Activated CD4-positive, alpha-beta memory T cell treated with anti-CD3 and anti-CD28 coated beads, Interleukin-2, amount 10 ng/mL, durations not matched to agents 7 days and 5 days (primary cell): ENCODE measurements at regions not wholly inside any gene's neighbourhood (a gene's known extent, or its start where the extent isn't known, plus 50 kb on each side); places are given as distances from the start of the nearest gene placed in this dataset.

ENCODE experiments used
- CTCF ChIA-PET: fragments of 350-600 bp; sonication (Branson Sonifier 250); formaldehyde crosslinking; loops from one replicate; lab custom pipeline; 2021; ENCODE audit warnings: antibody characterized with exemption, inconsistent platforms; lab: Charles Lee
- POLR2A ChIA-PET: fragments of 350-600 bp; sonication (Branson Sonifier 250); formaldehyde crosslinking; loops from one replicate; lab custom pipeline; 2021; ENCODE audit warnings: antibody characterized with exemption; lab: Charles Lee
- DNase-seq: peaks from one replicate; pipeline ENCODE4 v3.0.0-alpha.2; 2020
- H3K27ac Mint-ChIP-seq: one replicate; pipeline ENCODE4 v1.8.0; 2021; ENCODE audit warnings: mild to moderate bottlenecking, mixed read lengths
- H3K27me3 Mint-ChIP-seq: one replicate; pipeline ENCODE4 v1.8.0; 2021; ENCODE audit warnings: mixed read lengths
- H3K36me3 Mint-ChIP-seq: one replicate; pipeline ENCODE4 v1.8.0; 2021; ENCODE audit warnings: low read depth, mixed read lengths
- H3K4me1 Mint-ChIP-seq: one replicate; pipeline ENCODE4 v1.8.0; 2021; ENCODE audit warnings: mixed read lengths
- H3K4me3 Mint-ChIP-seq: one replicate; pipeline ENCODE4 v1.8.0; 2021; ENCODE audit warnings: mild to moderate bottlenecking, mixed read lengths
- H3K9me3 Mint-ChIP-seq: one replicate; pipeline ENCODE4 v1.8.0; 2021; ENCODE audit warnings: mixed read lengths

DNA sequence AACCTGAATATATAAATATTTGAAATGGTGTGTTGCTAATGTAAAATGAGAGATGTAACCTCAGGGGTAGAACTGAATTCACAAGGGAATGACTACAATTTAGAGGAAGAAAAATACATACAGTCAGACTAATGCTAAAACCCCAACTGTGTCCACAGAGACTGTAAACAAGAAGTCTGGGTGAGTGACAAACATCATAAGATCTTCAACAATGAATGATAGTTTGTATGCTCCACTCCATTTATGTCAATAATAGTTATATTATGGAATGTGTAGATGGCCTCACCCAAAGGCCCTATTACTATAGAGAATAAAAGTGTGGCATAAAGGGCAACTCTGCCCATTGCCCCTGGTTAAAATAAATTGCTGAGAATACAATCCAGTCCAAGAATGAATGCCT lies 102.9 kb downstream of the CETN3 start:
- Mint-ChIP-seq H3K4me3 (no peak overlapping the region), H3K27ac (no peak overlapping the region), H3K36me3 (no peaks in the 10 kb centered on the region), H3K9me3 (no peaks in the 10 kb centered on the region), H3K4me1 (no peaks in the 10 kb centered on the region), H3K27me3 (no peaks in the 10 kb centered on the region)
- DNase-seq = no peak
- POLR2A ChIA-PET = no interaction called here
- CTCF ChIA-PET = no interaction called here

DNA sequence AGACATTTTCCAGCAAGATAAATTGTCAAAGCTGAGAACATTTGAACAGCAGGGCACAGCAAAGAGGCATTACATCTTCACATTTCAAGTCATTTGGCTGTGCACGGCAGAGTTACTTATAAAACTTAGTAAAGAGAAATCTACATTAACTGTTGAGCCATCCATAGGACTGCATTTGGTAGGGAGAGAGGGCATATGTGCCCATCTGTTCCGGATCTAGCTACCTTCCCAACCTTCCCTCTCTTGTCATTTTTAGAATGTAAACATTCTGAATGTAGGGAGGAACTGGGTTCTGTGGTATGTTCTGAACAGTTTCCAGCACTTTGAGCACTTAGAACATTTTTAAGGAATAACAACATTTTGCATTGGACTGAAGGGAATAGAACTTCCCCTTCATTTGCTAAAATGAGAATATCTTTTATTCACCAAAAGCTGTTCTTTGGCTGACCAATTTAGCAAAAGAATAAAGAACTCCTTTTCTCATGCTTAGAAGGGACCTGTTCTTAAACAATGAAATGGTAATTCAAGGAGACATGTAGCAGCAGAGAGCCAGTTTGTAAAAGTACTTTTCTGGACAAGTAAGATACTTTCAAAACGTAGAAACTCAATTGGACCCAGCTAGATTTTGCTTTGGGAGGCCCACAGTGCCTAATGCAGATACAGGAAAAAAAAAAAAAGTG lies 104.4 kb downstream of the CETN3 start:
- Mint-ChIP-seq H3K4me1 (no peaks in the 10 kb centered on the region), H3K4me3 (no peak overlapping the region), H3K27me3 (no peaks in the 10 kb centered on the region), H3K9me3 (no peaks in the 10 kb centered on the region), H3K27ac (no peak overlapping the region), H3K36me3 (no peaks in the 10 kb centered on the region)
- CTCF ChIA-PET = no interaction called here
- DNase-seq = no peak
- POLR2A ChIA-PET = no interaction called here

DNA sequence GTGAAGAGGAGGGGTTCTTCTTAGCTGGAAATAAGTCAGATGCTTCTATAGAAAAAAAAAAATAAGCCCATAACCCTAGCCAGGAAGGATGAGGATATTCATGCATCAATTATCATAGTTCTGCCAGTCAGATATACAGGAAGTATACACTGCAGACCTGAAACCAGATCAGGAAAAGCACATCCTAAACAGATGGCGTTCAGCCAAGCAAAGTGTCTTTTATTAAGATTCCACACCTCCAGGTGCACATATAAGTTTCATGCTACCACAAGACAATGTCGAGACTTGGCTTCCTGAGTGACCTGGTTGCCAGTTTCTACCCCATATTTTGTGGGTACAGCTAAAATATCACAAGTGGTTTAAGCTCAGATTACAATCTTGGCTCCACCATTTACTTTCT lies 108.3 kb downstream of the CETN3 start:
- CTCF ChIA-PET = no interaction called here
- no peaks in the 10 kb centered on the region for H3K9me3 Mint-ChIP-seq
- DNase-seq = no peak

DNA sequence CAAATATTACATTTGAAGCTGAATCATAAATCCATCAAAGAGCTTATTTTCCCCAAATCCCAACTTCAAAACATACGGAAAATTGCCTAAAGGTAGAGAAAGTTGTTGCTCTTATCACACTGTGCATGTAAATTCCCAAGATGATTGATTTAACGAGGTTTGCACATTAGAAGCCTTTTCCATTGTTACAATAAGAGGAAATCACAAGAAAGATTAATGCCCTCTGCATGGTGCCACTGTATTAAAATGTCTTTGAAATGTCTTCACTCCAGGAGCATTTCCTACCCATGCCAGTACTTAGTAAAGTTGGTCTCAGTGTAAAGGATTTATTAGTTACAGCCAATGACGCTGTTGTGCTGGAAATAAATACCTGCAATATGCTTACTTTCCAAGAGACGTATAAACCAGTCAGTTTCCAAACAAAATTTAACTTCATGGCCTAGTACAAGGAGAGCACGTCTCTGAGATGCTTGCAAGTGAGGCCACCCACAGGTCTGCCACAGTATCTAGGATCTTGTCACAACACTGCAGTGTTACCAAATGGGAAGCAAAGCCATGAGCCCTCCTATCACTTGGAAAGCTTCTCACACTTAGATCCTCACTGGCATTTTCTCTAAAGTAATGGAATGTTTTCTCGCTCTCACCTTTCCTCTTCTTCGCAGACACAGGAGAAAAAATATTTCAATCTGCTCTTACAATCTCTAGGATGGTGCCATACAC lies 112.4 kb downstream of the CETN3 start:
- Mint-ChIP-seq H3K4me1 (no peaks in the 10 kb centered on the region), H3K36me3 (no peaks in the 10 kb centered on the region), H3K27ac (no peak overlapping the region), H3K9me3 (no peaks in the 10 kb centered on the region), H3K4me3 (no peak overlapping the region), H3K27me3 (no peaks in the 10 kb centered on the region)
- ChIA-PET CTCF (no interaction called here), POLR2A (no interaction called here)
- DNase-seq = no peak

More for the DNA sequence above, 108.3 kb downstream of the CETN3 start:
- Mint-ChIP-seq H3K4me1 (no peaks in the 10 kb centered on the region), H3K27ac (no peak overlapping the region), H3K4me3 (no peak overlapping the region), H3K27me3 (no peaks in the 10 kb centered on the region), H3K36me3 (no peaks in the 10 kb centered on the region)
- POLR2A ChIA-PET = no interaction called here

DNA sequence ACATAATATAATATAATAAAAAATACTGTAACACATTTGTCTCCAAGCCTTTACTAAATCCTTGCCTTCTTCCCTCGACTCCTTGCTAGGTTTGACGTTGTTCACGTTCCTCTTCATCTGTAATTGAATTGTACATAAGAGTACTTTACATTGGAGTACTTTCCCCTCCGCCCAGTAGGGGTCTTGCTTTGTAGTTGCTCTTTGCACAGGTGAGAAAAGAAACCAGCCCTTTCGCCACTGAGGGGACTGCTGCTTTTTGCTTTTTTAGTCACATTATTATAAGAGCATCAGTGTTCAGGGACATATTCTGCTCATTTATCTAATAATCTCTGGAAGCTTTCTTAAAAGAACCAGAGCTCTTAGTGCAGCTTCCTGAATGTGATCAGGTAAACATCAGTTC lies 115.0 kb downstream of the CETN3 start:
- ChIA-PET POLR2A (no interaction called here), CTCF (no interaction called here)
- H3K9me3 Mint-ChIP-seq = no peaks in the 10 kb centered on the region

DNA sequence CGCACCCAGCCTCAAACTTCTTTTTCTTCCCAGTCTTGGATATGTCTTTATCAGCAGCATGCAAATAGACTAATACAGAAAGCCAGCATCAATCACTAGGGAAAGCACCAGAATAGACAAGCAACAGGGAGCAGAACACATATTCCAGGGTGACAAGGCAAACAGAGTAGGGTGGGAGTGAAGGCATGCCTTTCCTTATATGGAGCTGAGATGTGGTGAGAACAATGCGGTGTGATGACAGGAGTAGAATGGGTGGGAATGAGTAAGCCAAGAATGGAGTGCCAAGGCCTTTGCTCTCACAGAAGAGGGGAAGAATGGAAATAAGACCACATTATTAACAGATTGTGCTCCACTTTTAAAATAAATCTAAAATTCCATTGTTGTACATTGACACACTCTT lies 115.6 kb downstream of the CETN3 start:
- Mint-ChIP-seq H3K4me1 (no peaks in the 10 kb centered on the region), H3K4me3 (no peak overlapping the region), H3K9me3 (no peaks in the 10 kb centered on the region), H3K27ac (no peak overlapping the region), H3K36me3 (no peaks in the 10 kb centered on the region), H3K27me3 (no peaks in the 10 kb centered on the region)
- no peak for DNase-seq
- ChIA-PET POLR2A (no interaction called here), CTCF (no interaction called here)

More for the DNA sequence above, 115.0 kb downstream of the CETN3 start:
- Mint-ChIP-seq H3K4me3 (no peak overlapping the region), H3K36me3 (no peaks in the 10 kb centered on the region), H3K4me1 (no peaks in the 10 kb centered on the region), H3K27me3 (no peaks in the 10 kb centered on the region), H3K27ac (no peak overlapping the region)
- DNase-seq = no peak

DNA sequence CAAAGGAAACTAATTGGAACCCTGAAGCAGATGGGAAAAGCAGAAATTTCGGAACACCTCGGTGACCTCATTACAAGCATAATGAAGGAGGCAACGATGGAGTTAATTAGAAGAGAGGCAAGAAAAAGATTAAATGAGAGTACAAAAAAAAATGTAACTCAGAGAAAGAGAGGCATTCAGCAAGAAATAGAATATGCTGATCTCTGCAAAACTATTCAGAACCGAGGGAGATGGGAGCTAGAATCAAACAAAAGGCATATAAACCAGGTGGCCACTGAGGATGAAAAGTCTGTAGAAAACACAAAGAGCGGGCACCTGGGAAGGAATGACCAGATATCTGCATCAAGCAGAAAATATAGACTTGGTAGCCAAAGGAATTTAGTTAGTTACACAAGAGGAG lies 118.9 kb downstream of the CETN3 start:
- Mint-ChIP-seq H3K27me3 (no peaks in the 10 kb centered on the region), H3K4me3 (no peak overlapping the region), H3K36me3 (no peaks in the 10 kb centered on the region), H3K27ac (no peak overlapping the region), H3K9me3 (no peaks in the 10 kb centered on the region), H3K4me1 (no peaks in the 10 kb centered on the region)
- POLR2A ChIA-PET = no interaction called here
- no peak for DNase-seq
- CTCF ChIA-PET = interaction anchor here (2.5 kb wide), 1 partner anchor 25 kb away, joined by 6 read pairs; no protein-coding TSS in a partner anchor

DNA sequence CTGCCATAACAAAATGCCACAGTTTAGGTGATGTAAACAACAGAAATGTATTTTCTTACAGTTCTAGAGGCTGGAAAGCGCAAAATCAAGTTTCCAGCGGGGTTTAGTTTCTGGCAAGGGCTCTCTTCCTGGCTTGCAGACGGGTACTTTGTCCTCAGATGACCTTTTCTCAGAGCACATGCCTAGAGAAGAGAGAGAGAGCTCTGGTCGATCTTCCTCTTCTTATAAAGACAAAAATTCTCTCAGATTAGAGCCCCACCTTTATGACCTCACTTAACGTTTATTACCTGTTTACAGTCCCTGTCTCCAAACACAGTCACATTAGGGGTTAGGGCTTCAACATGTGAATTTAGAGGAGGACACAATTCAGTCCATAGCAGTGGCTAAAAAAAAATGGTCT lies 119.7 kb downstream of the CETN3 start:
- CTCF ChIA-PET = interaction anchor here (2.5 kb wide), 1 partner anchor 24 kb away, joined by 6 read pairs; no protein-coding TSS in a partner anchor
- no peaks in the 10 kb centered on the region for H3K36me3 Mint-ChIP-seq
- DNase-seq = no peak
- no peaks in the 10 kb centered on the region for H3K9me3 Mint-ChIP-seq
- no peaks in the 10 kb centered on the region for H3K27me3 Mint-ChIP-seq
- no peaks in the 10 kb centered on the region for H3K4me1 Mint-ChIP-seq
- H3K4me3 Mint-ChIP-seq = no peak overlapping the region
- H3K27ac Mint-ChIP-seq = no peak overlapping the region
- POLR2A ChIA-PET = no interaction called here

DNA sequence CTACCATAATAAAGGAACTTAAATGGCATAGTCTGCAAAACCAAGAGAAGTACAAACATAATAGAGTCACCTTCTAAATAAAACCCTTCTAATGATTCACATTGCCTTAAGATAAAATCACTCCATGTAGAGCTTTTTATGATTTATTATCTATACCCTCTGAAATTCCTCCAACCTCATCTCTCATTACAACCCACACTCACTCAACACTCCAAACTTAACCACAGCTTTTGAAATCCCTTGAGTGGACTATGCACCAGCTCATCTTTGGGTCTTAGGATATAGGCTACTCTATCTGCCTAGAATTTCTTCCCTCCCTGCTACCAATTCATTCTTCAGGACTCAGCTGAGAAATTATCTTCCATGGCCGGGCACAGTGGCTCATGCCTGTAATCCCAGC lies 122.5 kb downstream of the CETN3 start:
- DNase-seq = no peak
- CTCF ChIA-PET = no interaction called here
- Mint-ChIP-seq H3K27ac (no peak overlapping the region), H3K27me3 (no peaks in the 10 kb centered on the region), H3K4me1 (no peaks in the 10 kb centered on the region), H3K36me3 (no peaks in the 10 kb centered on the region), H3K4me3 (no peak overlapping the region), H3K9me3 (no peaks in the 10 kb centered on the region)
- POLR2A ChIA-PET = no interaction called here

DNA sequence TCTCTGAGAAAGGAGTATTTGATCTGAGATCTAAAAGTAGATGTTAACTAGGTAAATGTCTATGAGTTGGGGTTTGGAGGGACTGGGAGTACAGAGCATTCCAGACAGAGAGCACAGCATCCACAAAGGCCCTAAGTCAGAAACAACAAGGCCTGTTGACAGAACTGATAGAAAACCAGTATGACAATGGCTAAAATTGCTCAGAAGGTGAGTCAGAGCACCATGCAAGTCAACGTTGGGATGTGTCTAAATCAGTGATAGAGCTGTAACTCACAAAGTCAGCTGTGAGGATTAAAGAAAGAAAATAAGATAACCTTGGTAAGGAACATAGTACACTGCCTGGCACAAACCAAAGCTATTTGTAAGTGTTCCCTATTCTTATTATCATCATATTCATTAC lies 124.0 kb downstream of the CETN3 start:
- CTCF ChIA-PET = no interaction called here
- no peaks in the 10 kb centered on the region for H3K27me3 Mint-ChIP-seq
- H3K4me3 Mint-ChIP-seq = no peak overlapping the region
- no peaks in the 10 kb centered on the region for H3K4me1 Mint-ChIP-seq
- POLR2A ChIA-PET = no interaction called here
- DNase-seq = no peak
- no peak overlapping the region for H3K27ac Mint-ChIP-seq
- no peaks in the 10 kb centered on the region for H3K9me3 Mint-ChIP-seq
- H3K36me3 Mint-ChIP-seq = no peaks in the 10 kb centered on the region

DNA sequence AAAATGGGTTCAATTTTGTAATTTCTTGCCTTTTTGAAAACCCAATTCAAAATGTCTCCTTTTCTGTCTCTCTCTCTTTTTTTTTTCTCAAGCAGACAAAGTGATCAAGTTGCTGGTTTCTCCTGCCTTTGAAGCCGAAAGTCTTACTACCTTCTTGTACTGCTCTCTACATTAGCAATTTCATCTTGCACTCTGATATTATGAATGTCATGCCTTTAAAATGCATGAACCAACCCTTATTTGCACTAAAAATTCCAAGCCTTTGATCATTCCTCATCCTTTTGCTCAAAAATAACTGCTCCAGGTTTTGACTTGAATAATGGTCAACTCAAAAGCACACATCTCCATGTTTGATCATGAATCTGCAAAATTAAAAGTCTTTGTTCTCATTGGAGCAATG lies 125.2 kb downstream of the CETN3 start:
- Mint-ChIP-seq H3K4me3 (no peak overlapping the region), H3K4me1 (no peaks in the 10 kb centered on the region), H3K9me3 (no peaks in the 10 kb centered on the region), H3K36me3 (no peaks in the 10 kb centered on the region), H3K27me3 (no peaks in the 10 kb centered on the region), H3K27ac (no peak overlapping the region)
- POLR2A ChIA-PET = no interaction called here
- CTCF ChIA-PET = no interaction called here
- no peak for DNase-seq

DNA sequence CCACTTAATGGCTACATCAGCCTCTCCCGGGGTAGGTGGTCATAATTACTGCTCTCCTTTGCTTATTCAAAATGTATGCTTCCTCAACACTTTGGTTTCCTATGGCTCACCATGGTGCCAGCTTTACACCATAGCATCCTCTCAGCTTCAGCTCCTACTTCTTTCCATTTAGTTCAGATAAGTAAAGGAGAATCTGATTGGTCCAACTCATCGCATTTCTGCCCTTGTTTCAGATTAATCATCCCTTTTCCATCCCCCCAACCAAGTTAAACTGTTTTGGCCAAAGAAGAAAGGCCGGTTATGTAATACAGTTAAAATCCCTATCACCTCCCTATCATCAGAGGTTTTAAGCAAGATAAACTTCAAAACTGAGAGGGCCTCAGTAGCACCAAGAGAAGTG lies 130.5 kb downstream of the CETN3 start:
- H3K27me3 Mint-ChIP-seq = peaks cover 2% of the 10 kb centered on the region
- H3K4me1 Mint-ChIP-seq = no peaks in the 10 kb centered on the region
- POLR2A ChIA-PET = no interaction called here
- DNase-seq = no peak
- no peaks in the 10 kb centered on the region for H3K9me3 Mint-ChIP-seq
- H3K36me3 Mint-ChIP-seq = no peaks in the 10 kb centered on the region
- CTCF ChIA-PET = no interaction called here
- no peak overlapping the region for H3K4me3 Mint-ChIP-seq
- no peak overlapping the region for H3K27ac Mint-ChIP-seq

DNA sequence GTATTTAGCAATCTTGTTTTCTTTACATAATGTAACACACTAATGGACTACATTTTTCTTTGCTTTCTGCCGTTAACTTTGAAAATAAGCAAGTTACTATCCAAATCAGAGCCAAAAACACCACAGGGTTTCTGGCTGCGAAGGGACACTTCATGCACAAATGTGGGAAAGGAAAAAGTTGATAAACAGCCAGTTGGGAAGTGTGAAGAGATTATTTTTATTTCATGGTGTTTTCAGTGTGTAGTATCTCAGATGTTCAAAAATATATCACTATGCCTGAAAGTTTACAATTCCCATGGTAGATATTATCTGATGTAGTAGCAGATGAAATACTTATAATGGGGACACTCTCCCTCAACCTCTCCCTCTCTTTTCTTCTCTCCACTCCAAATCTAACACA lies 135.3 kb downstream of the CETN3 start:
- no peaks in the 10 kb centered on the region for H3K36me3 Mint-ChIP-seq
- no peak for DNase-seq
- no peaks in the 10 kb centered on the region for H3K9me3 Mint-ChIP-seq
- no peaks in the 10 kb centered on the region for H3K4me1 Mint-ChIP-seq
- POLR2A ChIA-PET = no interaction called here
- H3K27ac Mint-ChIP-seq = no peak overlapping the region
- CTCF ChIA-PET = no interaction called here
- peaks cover 4% of the 10 kb centered on the region for H3K27me3 Mint-ChIP-seq
- no peak overlapping the region for H3K4me3 Mint-ChIP-seq

DNA sequence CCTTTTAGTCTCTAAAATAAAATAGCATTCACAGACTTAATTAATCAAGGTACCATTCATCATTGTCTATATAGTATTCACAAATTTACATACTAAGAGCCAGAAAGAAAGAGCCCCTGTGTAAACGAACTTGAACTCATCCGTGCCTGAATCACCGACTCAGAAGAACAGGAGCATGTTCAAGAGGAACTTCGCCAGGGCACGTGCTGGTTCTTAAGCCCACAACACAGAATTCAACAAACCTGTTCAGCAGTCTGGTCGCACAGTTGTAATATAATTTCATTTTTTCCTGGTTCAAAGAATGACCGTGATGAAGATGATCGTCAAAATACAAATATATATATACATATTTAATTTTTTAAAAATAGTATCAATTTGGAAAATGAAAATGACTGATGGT lies 141.9 kb downstream of the CETN3 start:
- CTCF ChIA-PET = no interaction called here
- Mint-ChIP-seq H3K4me3 (no peak overlapping the region), H3K9me3 (no peaks in the 10 kb centered on the region), H3K27ac (no peak overlapping the region), H3K4me1 (no peaks in the 10 kb centered on the region), H3K27me3 (no peaks in the 10 kb centered on the region), H3K36me3 (no peaks in the 10 kb centered on the region)
- POLR2A ChIA-PET = no interaction called here
- DNase-seq = no peak
